ENCODE measurements at regions not wholly inside any gene's neighbourhood (a gene's known extent, or its start where the extent isn't known, plus 50 kb on each side); places are given as distances from the start of the nearest gene placed in this dataset.

DNA sequence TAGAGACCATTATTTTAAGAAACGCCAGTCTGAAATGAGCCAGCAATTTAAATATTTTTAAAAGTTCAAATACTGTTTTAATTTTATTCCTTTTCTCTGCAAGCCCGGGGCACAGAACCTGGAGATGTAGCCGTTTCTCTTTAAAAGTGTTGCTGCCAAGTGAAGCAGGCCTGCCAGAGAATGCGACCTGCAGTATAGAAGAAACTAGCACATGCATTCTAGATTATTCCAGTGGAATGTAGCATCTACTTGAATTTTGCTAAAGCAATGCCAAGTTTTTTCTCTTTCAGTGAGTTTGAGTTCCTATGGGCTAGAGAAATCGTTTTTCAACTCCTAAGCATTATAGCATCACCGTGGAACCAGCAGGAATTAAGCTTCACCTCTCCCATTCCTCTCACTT is 101.3 kb downstream of the QRSL1 start:
- Mint-ChIP-seq H3K27me3 (no peaks in the 10 kb centered on the region), H3K4me1 (peaks cover 55% of the 10 kb centered on the region)
- POLR2A ChIA-PET, result no interaction called here

DNA sequence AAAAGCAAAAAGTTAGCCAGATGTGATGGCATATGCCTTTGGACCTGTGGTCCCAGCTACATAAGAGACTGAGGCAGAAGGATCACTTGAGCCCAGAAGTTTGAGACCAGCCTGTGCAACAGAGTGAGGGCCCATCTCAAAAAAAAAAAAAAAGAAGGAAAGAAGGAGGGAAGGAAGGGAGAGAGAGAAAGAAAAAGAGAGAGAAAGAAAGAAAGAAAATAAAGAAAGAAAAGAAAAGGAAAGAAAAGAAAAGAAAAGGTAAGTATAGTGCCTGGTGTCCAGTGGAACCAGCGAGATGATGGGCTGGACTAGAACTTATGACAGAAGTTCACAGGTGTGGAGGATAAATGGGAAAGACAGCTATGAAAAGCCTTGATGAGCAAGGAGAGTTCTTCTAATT is 100.9 kb downstream of the QRSL1 start:
- Histone ChIP-seq H3K36me3 (replicated peaks in 1 of 2; ENCODE audit: control extremely low read depth in 1 of 2, control insufficient read depth in 1 of 2, extremely low read depth in 1 of 2, insufficient read depth in 2 of 2, low read length in 1 of 2) (no peaks in the 10 kb centered on the region), H2AFZ (ENCODE audit: insufficient read depth, low read depth, low read length, poor library complexity, severe bottlenecking) (peak overlapping the region; percentile 43), H3K9ac (ENCODE audit: low read length) (no peak overlapping the region), H3K4me2 (replicated peaks; ENCODE audit: low read depth, low read length, poor library complexity, severe bottlenecking) (peak overlapping the region; percentile 39), H3K27me3 (replicated peaks in 1 of 4; ENCODE audit: control extremely low read depth in 1 of 4, control insufficient read depth in 3 of 4, insufficient read depth in 4 of 4, low read length in 3 of 4) (no peaks in the 10 kb centered on the region), H3K79me2 (ENCODE audit: control insufficient read depth, insufficient read depth, low read length) (no peaks in the 10 kb centered on the region), H4K20me1 (ENCODE audit: control insufficient read depth, insufficient read depth, low read length, poor library complexity, severe bottlenecking) (no peaks in the 10 kb centered on the region), H3K4me3 (ENCODE audit: control extremely low read depth in 1 of 5, extremely low read depth in 1 of 5, insufficient read depth in 1 of 5, low read depth in 2 of 5, low read length in 4 of 5) (peak overlapping the region in 3 of 5 experiments; percentile 10 to 39 (median 15)), H3K4me1 (ENCODE audit: control insufficient read depth in 2 of 2, insufficient read depth in 2 of 2, low read length in 2 of 2) (peaks cover 24 to 28% of the 10 kb centered on the region in 2 donors), H3K27ac (ENCODE audit: low read length in 2 of 2) (peak overlapping the region in 1 of 2 donors; percentile 38), H3K9me3 (ENCODE audit: control extremely low read depth in 1 of 3, control insufficient read depth in 2 of 3, insufficient read depth in 1 of 3, low read length in 2 of 3) (no peaks in the 10 kb centered on the region)
- ATAC-seq (ENCODE audit: low read depth) (no peak), DNase-seq (no peak)
- TF ChIP-seq EZH2 (IDR thresholded peaks at IDR 0.05; ENCODE audit: borderline replicate concordance, insufficient read depth, low read depth, low read length, poor library complexity, severe bottlenecking), result no peak
- TF ChIP-seq, protein P1, sequence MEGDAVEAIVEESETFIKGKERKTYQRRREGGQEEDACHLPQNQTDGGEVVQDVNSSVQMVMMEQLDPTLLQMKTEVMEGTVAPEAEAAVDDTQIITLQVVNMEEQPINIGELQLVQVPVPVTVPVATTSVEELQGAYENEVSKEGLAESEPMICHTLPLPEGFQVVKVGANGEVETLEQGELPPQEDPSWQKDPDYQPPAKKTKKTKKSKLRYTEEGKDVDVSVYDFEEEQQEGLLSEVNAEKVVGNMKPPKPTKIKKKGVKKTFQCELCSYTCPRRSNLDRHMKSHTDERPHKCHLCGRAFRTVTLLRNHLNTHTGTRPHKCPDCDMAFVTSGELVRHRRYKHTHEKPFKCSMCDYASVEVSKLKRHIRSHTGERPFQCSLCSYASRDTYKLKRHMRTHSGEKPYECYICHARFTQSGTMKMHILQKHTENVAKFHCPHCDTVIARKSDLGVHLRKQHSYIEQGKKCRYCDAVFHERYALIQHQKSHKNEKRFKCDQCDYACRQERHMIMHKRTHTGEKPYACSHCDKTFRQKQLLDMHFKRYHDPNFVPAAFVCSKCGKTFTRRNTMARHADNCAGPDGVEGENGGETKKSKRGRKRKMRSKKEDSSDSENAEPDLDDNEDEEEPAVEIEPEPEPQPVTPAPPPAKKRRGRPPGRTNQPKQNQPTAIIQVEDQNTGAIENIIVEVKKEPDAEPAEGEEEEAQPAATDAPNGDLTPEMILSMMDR (IDR thresholded peaks at IDR 0.05), result no peak
- peaks cover 50% of the 10 kb centered on the region for H3K4me1 Mint-ChIP-seq
- no peaks in the 10 kb centered on the region for H3K27me3 Mint-ChIP-seq
- peak overlapping the region; percentile 42 for H3K4me3 Mint-ChIP-seq
- 91% methylated on average over 1 of the region's 1 CpG for WGBS (ENCODE audit: insufficient coverage)
- CTCF ChIA-PET, result no interaction called here
- H3K27ac Mint-ChIP-seq, result peak overlapping the region; percentile 16
- intact Hi-C loops (cut with micrococcal nuclease), result no loop called here
- H3K9me3 Mint-ChIP-seq (ENCODE audit: insufficient read depth), result no peaks in the 10 kb centered on the region
- POLR2A ChIA-PET, result no interaction called here

More for the DNA sequence above, 101.3 kb downstream of the QRSL1 start:
- no peak for DNase-seq
- Histone ChIP-seq H3K27me3 (replicated peaks in 1 of 4; ENCODE audit: control extremely low read depth in 1 of 4, control insufficient read depth in 3 of 4, insufficient read depth in 4 of 4, low read length in 3 of 4) (no peaks in the 10 kb centered on the region), H3K27ac (ENCODE audit: low read length in 2 of 2) (peak overlapping the region in 1 of 2 donors; percentile 38), H3K4me1 (ENCODE audit: control insufficient read depth in 2 of 2, insufficient read depth in 2 of 2, low read length in 2 of 2) (peaks cover 28 to 32% of the 10 kb centered on the region in 2 donors), H3K9ac (ENCODE audit: low read length) (peak overlapping the region; percentile 6), H2AFZ (ENCODE audit: insufficient read depth, low read depth, low read length, poor library complexity, severe bottlenecking) (no peak overlapping the region), H4K20me1 (ENCODE audit: control insufficient read depth, insufficient read depth, low read length, poor library complexity, severe bottlenecking) (no peaks in the 10 kb centered on the region), H3K79me2 (ENCODE audit: control insufficient read depth, insufficient read depth, low read length) (no peaks in the 10 kb centered on the region), H3K36me3 (replicated peaks in 1 of 2; ENCODE audit: control extremely low read depth in 1 of 2, control insufficient read depth in 1 of 2, extremely low read depth in 1 of 2, insufficient read depth in 2 of 2, low read length in 1 of 2) (no peaks in the 10 kb centered on the region), H3K4me2 (replicated peaks; ENCODE audit: low read depth, low read length, poor library complexity, severe bottlenecking) (peak overlapping the region; percentile 39), H3K9me3 (ENCODE audit: control extremely low read depth in 1 of 3, control insufficient read depth in 2 of 3, insufficient read depth in 1 of 3, low read length in 2 of 3) (peaks cover 0 to under 1% (median 0%) of the 10 kb centered on the region in 3 donors), H3K4me3 (ENCODE audit: control extremely low read depth in 1 of 5, extremely low read depth in 1 of 5, insufficient read depth in 1 of 5, low read depth in 2 of 5, low read length in 4 of 5) (peak overlapping the region in 1 of 5 experiments; percentile 15)
- peak overlapping the region; percentile 49 for H3K4me3 Mint-ChIP-seq
- WGBS (ENCODE audit: insufficient coverage), result 86% methylated on average over 1 of the region's 6 CpGs
- CTCF ChIA-PET, result no interaction called here
- intact Hi-C loops (cut with micrococcal nuclease), result no loop called here
- TF ChIP-seq EZH2 (IDR thresholded peaks at IDR 0.05; ENCODE audit: borderline replicate concordance, insufficient read depth, low read depth, low read length, poor library complexity, severe bottlenecking), result no peak
- no peaks in the 10 kb centered on the region for H3K9me3 Mint-ChIP-seq (ENCODE audit: insufficient read depth)
- peak overlapping the region; percentile 69 for H3K27ac Mint-ChIP-seq
- ATAC-seq (ENCODE audit: low read depth), result no peak
